Activated T-helper 1 cell treated with anti-CD3 and anti-CD28 coated beads, Interleukin-2, amount 50 U/mL, for 16 hours (primary cell): ENCODE measurements at regions not wholly inside any gene's neighbourhood (a gene's known extent, or its start where the extent isn't known, plus 50 kb on each side); places are given as distances from the start of the nearest gene placed in this dataset.

Source experiments
- DNase-seq, 2 donors: peaks; one replicate each; pipeline ENCODE4 v3.0.0-alpha.2; 2020; ENCODE audit warnings: low read depth in 1 of 2, low spot score in 1 of 2

GRCh38 chr9:89655990-89656657, 51.3 kb downstream of the GADD45G start:
- DNase-seq, result no peak

GRCh38 chr9:89657295-89657694, 52.5 kb downstream of the GADD45G start:
- no peak for DNase-seq

GRCh38 chr9:89657765-89658164, 53.0 kb downstream of the GADD45G start:
- no peak for DNase-seq

GRCh38 chr9:89658401-89658800, 53.6 kb downstream of the GADD45G start:
- no peak for DNase-seq

- no peak for DNase-seq
Measured at GRCh38 chr9:89658931-89659330, 54.1 kb downstream of the GADD45G start.

GRCh38 chr9:89659473-89659872, 54.7 kb downstream of the GADD45G start:
- no peak for DNase-seq

GRCh38 chr9:89659891-89660685, 55.3 kb downstream of the GADD45G start:
- DNase-seq, result no peak

- DNase-seq, result no peak
Measured at GRCh38 chr9:89661391-89661949, 56.7 kb downstream of the GADD45G start.

GRCh38 chr9:89661956-89662717, 57.3 kb downstream of the GADD45G start:
- DNase-seq, result no peak

- no peak for DNase-seq
Measured at GRCh38 chr9:89662718-89663613, 58.2 kb downstream of the GADD45G start.

- no peak for DNase-seq
Measured at GRCh38 chr9:89663614-89663970, 58.8 kb downstream of the GADD45G start.

- no peak for DNase-seq
Measured at GRCh38 chr9:89664010-89664409, 59.2 kb downstream of the GADD45G start.

- no peak for DNase-seq
Measured at GRCh38 chr9:89664896-89665329, 60.1 kb downstream of the GADD45G start.

GRCh38 chr9:89666364-89666763, 61.6 kb downstream of the GADD45G start:
- no peak for DNase-seq

GRCh38 chr9:89666950-89667349, 62.1 kb downstream of the GADD45G start:
- DNase-seq, result no peak

- no peak for DNase-seq
Measured at GRCh38 chr9:89667726-89668125, 62.9 kb downstream of the GADD45G start.

- DNase-seq, result no peak
Measured at GRCh38 chr9:89668216-89668865, 63.5 kb downstream of the GADD45G start.

GRCh38 chr9:89668866-89669246, 64.0 kb downstream of the GADD45G start:
- no peak for DNase-seq

GRCh38 chr9:89669361-89669842, 64.6 kb downstream of the GADD45G start:
- DNase-seq, result no peak

- no peak for DNase-seq
Measured at GRCh38 chr9:89670114-89670513, 65.3 kb downstream of the GADD45G start.
